HG02884 (cell line): ENCODE measurements at regions not wholly inside any gene's neighbourhood (a gene's known extent, or its start where the extent isn't known, plus 50 kb on each side); places are given as distances from the start of the nearest gene placed in this dataset.
A peak's percentile ranks its signal among the peaks of the same experiment; 100 is the strongest.

Experiments used
- ATAC-seq: cut with Tn5 transposase; IDR thresholded peaks from one replicate; pipeline ENCODE4 v1.9.1; 2021; ENCODE audit warnings: mild to moderate bottlenecking, moderate library complexity; ENCODE audit not compliant: unreplicated experiment

- no peak for ATAC-seq
These were observed 253.9 kb downstream of the TAF11L14 start for GRCh38 chr5:17888155-17888554.

- ATAC-seq = no peak
These were observed 256.2 kb downstream of the TAF11L14 start for GRCh38 chr5:17890501-17890900.

GRCh38 chr5:17891881-17892280 lies 257.6 kb downstream of the TAF11L14 start:
- ATAC-seq = no peak

DNA sequence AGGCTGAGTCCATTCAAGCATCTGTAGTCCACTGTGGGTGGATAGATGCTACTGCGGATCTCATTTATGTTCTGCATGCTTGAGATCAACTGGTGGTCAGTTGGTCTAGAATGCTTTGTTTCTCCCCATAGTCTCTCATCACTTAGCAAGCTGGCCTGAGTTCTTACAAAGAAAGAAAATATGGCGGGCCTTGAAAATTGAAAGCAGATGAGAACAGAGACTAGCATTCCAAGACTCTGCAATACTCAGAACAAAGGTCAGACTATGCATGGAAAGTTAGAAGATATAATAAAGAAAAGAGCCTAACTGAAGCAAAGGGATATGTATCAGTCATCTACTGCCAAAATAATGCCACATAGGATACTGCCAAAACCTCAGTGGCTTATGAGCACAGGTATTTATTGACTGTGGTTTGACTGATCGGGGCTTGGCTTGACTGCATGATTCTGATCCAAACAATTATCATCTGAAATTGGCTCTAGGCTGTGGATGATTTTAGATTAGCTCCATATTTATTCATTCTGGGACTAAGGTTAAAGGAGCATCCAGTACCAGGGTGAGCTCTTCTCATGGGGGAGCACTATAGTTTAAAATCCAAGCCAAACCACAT lies 258.9 kb downstream of the TAF11L14 start:
- ATAC-seq = no peak

- ATAC-seq = no peak
These were observed 261.2 kb downstream of the TAF11L14 start for GRCh38 chr5:17895288-17896033.

GRCh38 chr5:17896605-17897004 lies 262.3 kb downstream of the TAF11L14 start:
- no peak for ATAC-seq

DNA sequence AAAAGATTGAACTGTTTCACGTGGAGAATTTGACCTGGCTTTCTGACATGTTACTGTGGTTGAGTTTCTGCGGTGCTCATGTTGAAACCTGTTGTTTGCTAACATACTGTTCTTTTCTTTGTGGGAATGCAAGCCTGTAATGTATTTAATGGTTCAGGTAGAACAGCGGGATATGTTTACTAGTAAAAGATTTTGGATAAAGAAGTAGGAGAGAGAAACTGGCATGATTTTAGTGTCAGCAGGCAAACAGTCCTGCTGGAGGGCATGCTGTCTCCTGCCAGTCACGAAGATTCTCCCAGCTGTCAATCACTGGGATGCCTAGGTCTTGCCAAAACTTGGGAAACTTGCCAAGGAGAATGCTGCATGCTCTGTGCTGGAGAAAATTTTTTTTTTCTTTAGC lies 263.5 kb downstream of the TAF11L14 start:
- ATAC-seq = no peak

DNA sequence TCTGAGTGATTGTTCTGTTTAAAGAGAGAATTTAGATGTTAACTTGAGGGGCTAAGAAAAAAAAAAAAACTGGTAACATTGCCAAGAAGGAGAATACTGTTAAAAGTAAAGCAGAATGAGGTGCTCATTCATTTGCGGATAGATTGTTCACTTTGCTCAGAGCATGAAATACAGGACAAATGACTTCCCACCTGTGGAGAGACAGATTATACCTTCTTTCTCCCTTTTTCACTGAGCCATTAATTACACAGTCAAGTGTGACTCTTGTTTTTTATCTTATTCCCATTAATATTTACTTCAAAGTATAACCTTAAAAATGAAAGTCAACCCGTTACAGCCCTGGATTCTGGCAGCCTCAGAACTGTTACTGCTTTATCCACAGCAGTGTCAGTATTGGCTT lies 264.5 kb downstream of the TAF11L14 start:
- no peak for ATAC-seq

DNA sequence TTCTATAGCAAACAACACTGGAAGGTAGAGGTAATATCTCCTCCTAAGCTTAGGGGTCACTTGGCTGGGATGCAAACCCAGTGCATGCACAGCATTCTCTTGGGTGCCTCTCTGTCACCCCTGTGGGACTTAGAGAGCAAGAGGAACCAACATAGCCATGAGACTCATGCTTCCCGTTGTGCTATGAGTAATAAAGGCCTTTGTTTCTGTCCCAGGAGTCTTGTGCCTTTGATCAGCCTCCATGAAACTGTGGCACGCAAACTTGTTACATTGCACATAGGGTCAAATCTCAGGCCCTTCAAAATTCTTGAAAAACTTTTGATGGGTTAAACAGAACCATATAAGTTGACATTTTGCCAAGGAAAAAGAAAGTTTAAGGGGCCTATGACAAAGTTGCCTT lies 272.8 kb downstream of the TAF11L14 start:
- ATAC-seq = peak; percentile 80

GRCh38 chr5:17910318-17910717 lies 276.1 kb downstream of the TAF11L14 start:
- no peak for ATAC-seq

- ATAC-seq = peak; percentile 54
These were observed 278.5 kb downstream of the TAF11L14 start for GRCh38 chr5:17912794-17913193.

DNA sequence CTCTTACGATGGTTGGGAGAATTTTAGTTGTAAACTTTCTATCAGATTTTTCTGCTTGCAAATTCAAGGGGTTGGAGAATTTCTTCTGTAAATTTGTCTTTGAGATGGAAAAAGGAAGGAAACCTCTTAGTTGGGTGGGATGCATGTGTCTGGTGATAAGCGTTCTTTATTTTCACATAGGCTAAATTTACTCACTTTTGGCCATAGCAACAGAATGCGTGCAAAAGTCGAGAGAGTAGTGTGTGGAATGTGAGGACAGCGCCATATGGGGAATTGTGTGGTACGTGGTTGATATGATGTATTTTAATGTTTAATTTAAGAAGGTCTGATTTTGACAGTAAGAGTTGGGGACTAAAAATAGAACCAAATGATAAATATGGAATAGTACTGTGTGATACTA lies 282.2 kb downstream of the TAF11L14 start:
- no peak for ATAC-seq

GRCh38 chr5:17917465-17917864 lies 283.2 kb downstream of the TAF11L14 start:
- ATAC-seq = no peak

- no peak for ATAC-seq
These were observed 284.3 kb downstream of the TAF11L14 start for GRCh38 chr5:17918373-17919104.

DNA sequence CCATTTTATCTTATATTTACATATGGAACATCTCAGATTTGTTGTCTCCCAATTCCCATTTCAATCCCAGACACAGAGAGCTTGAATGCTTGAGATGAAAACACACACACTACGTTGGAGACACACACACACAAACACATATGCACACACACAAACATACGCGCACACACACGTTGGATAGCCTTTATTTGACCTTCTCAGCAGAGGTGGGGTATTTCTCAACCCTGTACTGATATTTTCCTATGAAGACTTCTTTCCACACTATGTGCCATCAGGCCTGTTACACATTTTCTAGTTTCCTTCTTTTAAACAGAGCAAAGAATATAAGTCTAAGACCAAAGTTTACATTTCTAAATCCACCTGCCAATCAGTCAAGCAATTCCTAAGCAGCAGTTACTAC lies 291.0 kb downstream of the TAF11L14 start:
- ATAC-seq = no peak

DNA sequence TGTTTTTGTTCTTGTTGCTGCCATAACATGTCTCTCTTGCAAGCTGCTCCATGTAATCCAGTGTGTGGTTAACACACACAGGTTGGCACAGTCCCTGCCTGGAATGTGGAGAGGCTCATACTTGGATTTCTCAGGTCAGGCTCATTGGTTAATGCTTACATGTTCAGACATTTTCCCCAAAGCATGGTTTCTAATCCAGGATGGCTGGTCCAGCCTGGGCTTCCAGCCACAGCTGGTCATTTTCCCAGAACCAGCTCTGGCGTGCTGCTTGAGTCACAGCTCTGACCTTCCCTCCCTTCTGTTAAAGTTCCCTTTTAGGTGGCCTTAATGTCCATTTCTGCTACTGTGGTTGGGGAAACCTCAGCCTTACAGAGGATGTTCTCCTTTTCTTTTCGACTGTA lies 294.3 kb downstream of the TAF11L14 start:
- ATAC-seq = no peak

GRCh38 chr5:17929171-17929570 lies 294.9 kb downstream of the TAF11L14 start:
- no peak for ATAC-seq

DNA sequence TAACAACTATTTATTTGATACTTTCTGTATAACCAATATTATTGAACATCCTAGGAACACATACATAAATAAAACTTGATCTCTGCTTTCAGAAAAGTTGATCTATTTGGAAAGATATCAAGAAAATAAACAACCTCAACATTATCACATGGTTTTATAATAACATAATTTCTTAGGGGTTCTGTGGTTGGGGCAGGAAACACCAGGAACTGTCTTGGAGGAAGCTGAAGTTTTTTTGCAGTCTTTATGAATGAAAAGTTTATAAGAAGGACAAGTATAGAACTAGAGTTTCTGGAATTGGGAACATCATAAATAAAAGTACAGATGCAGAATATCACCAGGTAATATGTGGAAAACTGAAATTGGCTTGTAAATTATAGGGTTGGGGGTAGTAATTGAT lies 296.1 kb downstream of the TAF11L14 start:
- no peak for ATAC-seq

GRCh38 chr5:17944046-17944445 lies 309.8 kb downstream of the TAF11L14 start:
- no peak for ATAC-seq

GRCh38 chr5:17947029-17947428 lies 312.8 kb downstream of the TAF11L14 start:
- ATAC-seq = no peak

DNA sequence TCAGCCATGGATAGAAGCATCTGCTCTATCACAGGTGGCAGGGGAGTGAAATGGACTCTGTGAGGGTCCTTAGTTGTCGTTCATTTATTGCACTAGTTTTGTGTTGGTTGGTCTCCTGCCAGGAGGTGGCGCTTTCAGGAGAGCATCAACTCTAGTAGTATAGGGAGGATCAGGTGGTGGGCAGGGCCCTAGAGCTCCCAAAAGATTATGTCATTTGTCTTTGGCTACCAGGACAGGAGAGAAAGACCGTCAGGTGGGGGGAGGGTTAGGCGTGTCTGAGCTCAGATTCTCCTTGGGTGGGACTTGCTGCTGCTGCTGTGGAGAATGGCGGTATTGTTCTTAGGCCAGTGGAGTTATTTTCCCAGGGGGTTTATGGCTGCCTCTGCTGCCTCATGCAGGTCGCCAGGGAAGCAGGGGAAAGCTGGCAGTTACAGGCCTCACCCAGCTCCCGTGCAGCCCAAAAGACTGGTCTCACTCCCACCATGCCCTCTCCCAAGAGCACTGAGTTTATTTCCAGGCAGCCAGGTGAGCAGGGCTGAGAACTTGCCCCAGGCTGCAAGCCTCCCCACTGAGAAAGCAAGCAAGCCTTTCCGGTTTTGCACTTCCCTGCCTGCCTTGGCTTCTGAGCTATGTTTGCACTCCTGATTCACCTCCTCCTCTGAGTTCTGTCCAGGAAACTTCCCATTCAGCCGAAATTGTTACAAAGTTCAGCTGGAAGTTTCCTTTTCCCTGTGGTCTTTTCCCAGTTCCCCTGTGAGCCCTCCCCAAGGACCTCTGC lies 317.3 kb downstream of the TAF11L14 start:
- no peak for ATAC-seq
